CD8-positive, alpha-beta memory T cell (primary cell): ENCODE measurements at regions not wholly inside any gene's neighbourhood (a gene's known extent, or its start where the extent isn't known, plus 50 kb on each side); places are given as distances from the start of the nearest gene placed in this dataset.

Source experiments
- CTCF ChIA-PET: fragments of 350-600 bp; sonication (Branson Sonifier 250); formaldehyde crosslinking; loops from one replicate; lab custom pipeline; 2021; ENCODE audit warnings: antibody characterized with exemption; lab: Charles Lee
- POLR2A ChIA-PET: fragments of 350-600 bp; sonication (Branson Sonifier 250); formaldehyde crosslinking; loops from one replicate; lab custom pipeline; 2021; ENCODE audit warnings: antibody characterized with exemption; lab: Charles Lee
- DNase-seq, 5 donors: peaks; one replicate each; pipeline versions ENCODE4 v3.0.0 to v3.0.0-alpha.2; 2020 to 2022; ENCODE audit warnings: mixed read lengths in 1 of 5
- H3K27ac ChIP-seq: one replicate; pipeline ENCODE4 v1.7.0; 2013; ENCODE audit warnings: low read depth, mild to moderate bottlenecking, low read length, moderate library complexity
- H3K27me3 ChIP-seq: 2 replicates; pipeline ENCODE4 v1.7.0; 2013; ENCODE audit warnings: low read length, mild to moderate bottlenecking; ENCODE audit not compliant: insufficient read depth, poor library complexity, severe bottlenecking
- H3K36me3 ChIP-seq: 2 replicates; pipeline ENCODE4 v1.7.0; 2013; ENCODE audit warnings: mild to moderate bottlenecking, low read length, moderate library complexity; ENCODE audit not compliant: insufficient read depth
- H3K4me1 ChIP-seq: 2 replicates; pipeline ENCODE4 v1.7.0; 2013; ENCODE audit warnings: mild to moderate bottlenecking, low read length, moderate library complexity; ENCODE audit not compliant: insufficient read depth
- H3K4me3 ChIP-seq: 2 replicates; pipeline ENCODE4 v1.7.0; 2013; ENCODE audit warnings: mild to moderate bottlenecking, low read length
- H3K9me3 ChIP-seq: 2 replicates; pipeline ENCODE4 v1.7.0; 2013; ENCODE audit warnings: mild to moderate bottlenecking, low read length
- H3K27ac Mint-ChIP-seq, 8 donors: one replicate each; pipeline ENCODE4 v1.8.0; 2020 to 2021; ENCODE audit warnings: mixed read lengths in 8 of 8, mild to moderate bottlenecking in 6 of 8, inconsistent platforms in 3 of 8, moderate library complexity in 3 of 8
- H3K27me3 Mint-ChIP-seq, 2 donors: one replicate each; pipeline ENCODE4 v1.8.0; 2020 to 2021; ENCODE audit warnings: mixed read lengths in 2 of 2, mild to moderate bottlenecking in 1 of 2, moderate library complexity in 1 of 2
- H3K36me3 Mint-ChIP-seq, 3 donors: one replicate each; pipeline ENCODE4 v1.8.0; 2020 to 2021; ENCODE audit warnings: mixed read lengths in 3 of 3, inconsistent platforms in 1 of 3, mild to moderate bottlenecking in 1 of 3
- H3K4me1 Mint-ChIP-seq, 3 donors: one replicate each; pipeline ENCODE4 v1.8.0; 2020 to 2021; ENCODE audit warnings: mixed read lengths in 3 of 3, inconsistent platforms in 1 of 3, mild to moderate bottlenecking in 1 of 3
- H3K4me3 Mint-ChIP-seq, 7 donors: one replicate each; pipeline ENCODE4 v1.8.0; 2020 to 2021; ENCODE audit warnings: mixed read lengths in 7 of 7, mild to moderate bottlenecking in 6 of 7, moderate library complexity in 4 of 7, inconsistent platforms in 2 of 7
- H3K9me3 Mint-ChIP-seq, 5 donors: one replicate each; pipeline ENCODE4 v1.8.0; 2020 to 2022; ENCODE audit warnings: mixed read lengths in 5 of 5, mild to moderate bottlenecking in 3 of 5, moderate library complexity in 2 of 5, inconsistent platforms in 1 of 5

DNA sequence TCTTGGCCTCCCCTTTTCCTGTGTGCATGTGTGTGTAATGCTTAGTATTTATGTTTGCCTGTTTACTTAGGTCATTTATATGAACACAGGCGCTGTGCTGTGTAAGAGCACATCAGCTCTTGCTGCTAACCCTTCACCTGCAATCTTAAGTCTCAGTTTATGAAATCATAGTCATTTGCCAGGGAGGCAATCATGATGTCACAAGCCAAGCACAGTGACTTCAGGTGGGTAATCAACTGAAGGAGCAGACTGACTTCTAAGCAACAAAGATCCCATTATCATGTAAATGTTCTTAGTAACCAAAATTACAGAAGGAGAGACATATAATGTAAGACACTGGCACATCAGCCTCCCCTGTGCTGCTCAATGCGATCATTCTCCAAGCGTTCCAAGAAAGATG is 386.3 kb upstream of the MEIS1 start:
- Histone ChIP-seq H3K36me3 (no peaks in the 10 kb centered on the region), H3K27ac (no peak overlapping the region), H3K27me3 (no peaks in the 10 kb centered on the region), H3K4me3 (no peak overlapping the region), H3K9me3 (no peaks in the 10 kb centered on the region), H3K4me1 (no peaks in the 10 kb centered on the region)
- H3K9me3 Mint-ChIP-seq = no peaks in the 10 kb centered on the region
- H3K4me3 Mint-ChIP-seq = no peak overlapping the region
- peaks cover 0 to 2% of the 10 kb centered on the region in 2 donors for H3K27me3 Mint-ChIP-seq
- no peaks in the 10 kb centered on the region for H3K36me3 Mint-ChIP-seq
- ChIA-PET POLR2A (no interaction called here), CTCF (no interaction called here)
- H3K27ac Mint-ChIP-seq = no peak overlapping the region
- DNase-seq = no peak
- no peaks in the 10 kb centered on the region for H3K4me1 Mint-ChIP-seq

DNA sequence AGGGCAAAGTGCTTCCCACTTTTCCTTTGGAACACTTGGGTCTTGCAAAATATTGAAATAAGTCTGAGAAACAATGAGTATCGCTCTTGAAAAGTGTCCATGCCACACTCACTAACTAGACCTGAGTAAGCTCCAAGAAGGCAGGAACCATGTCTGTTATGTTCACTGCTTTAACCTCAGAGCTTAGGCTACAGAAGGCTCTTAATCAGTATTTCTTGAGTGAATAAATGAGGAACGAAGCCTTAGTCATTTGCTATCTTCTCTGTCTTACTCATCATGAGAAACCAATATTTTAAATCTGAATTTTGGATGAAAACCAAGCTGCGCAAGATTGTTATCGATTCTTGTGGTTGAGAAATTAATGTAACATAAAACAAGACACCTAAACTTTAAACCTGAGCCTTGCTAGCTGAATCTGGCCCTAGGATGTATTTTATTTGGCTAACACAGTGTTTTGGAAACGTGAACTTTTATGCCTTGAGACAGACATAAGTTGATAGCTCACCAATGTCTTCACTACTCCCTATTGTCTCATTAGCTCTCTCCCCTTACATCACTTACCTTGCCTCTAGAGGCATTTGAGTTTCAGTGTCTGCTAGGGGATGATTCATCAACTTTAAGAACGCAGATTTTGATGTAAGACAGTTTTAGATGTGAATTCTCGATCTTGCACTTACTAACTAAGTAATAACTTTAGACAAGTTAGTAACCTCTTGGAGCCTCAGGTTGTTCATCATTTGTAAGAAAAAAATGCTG is 392.8 kb upstream of the MEIS1 start:
- no peak overlapping the region for H3K27ac ChIP-seq
- H3K4me3 ChIP-seq = no peak overlapping the region
- POLR2A ChIA-PET = no interaction called here
- H3K36me3 ChIP-seq = no peaks in the 10 kb centered on the region
- Mint-ChIP-seq H3K4me1 (no peaks in the 10 kb centered on the region), H3K27me3 (no peaks in the 10 kb centered on the region), H3K9me3 (peaks cover 0 to 4% (median 0%) of the 10 kb centered on the region in 5 donors), H3K36me3 (no peaks in the 10 kb centered on the region), H3K4me3 (no peak overlapping the region), H3K27ac (no peak overlapping the region)
- H3K27me3 ChIP-seq = no peaks in the 10 kb centered on the region
- no peaks in the 10 kb centered on the region for H3K4me1 ChIP-seq
- CTCF ChIA-PET = no interaction called here
- no peak for DNase-seq
- no peaks in the 10 kb centered on the region for H3K9me3 ChIP-seq

DNA sequence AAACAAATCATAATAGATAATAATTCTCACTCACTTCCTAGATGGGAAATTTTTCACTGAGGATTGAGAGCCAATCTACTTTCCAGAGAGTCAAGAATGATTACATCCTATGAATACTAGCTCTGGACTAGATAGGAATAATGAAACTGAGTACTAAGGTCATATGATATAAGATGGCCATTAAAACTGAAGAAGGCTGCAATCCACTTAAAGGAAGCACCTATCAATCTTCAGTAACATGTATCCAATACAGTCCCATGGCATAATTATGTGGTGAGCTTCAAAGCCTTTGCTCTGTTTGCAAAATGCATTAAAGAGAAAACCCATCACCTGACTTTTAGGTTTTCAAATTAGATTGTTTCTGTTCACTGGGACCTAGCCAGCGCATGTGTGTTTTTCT is 398.0 kb upstream of the MEIS1 start:
- no peaks in the 10 kb centered on the region for H3K9me3 ChIP-seq
- H3K27ac ChIP-seq = no peak overlapping the region
- ChIA-PET CTCF (no interaction called here), POLR2A (no interaction called here)
- H3K36me3 ChIP-seq = no peaks in the 10 kb centered on the region
- Mint-ChIP-seq H3K27me3 (no peaks in the 10 kb centered on the region), H3K4me3 (no peak overlapping the region), H3K9me3 (peaks cover 0 to 6% (median 0%) of the 10 kb centered on the region in 5 donors), H3K27ac (no peak overlapping the region), H3K36me3 (no peaks in the 10 kb centered on the region), H3K4me1 (no peaks in the 10 kb centered on the region)
- no peak overlapping the region for H3K4me3 ChIP-seq
- no peak for DNase-seq
- no peaks in the 10 kb centered on the region for H3K27me3 ChIP-seq
- H3K4me1 ChIP-seq = no peaks in the 10 kb centered on the region

DNA sequence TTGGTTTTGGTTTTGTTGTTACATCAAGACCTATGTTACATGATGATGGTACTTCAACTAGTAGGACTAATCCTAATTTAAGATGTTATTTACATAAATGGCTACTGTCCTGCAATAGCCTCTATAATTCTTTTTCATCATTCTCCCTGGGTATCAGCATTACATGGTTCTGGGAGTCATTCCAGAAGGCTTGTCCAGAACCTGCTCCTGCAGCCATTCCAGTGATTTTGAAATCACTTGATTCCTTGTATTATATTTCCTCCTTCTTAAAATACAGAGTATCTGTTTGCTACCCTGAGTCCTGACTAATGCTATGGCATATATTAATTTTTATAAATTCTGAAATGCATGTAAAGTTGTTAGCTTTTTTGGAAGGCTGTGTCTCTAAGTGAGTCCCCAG is 400.5 kb upstream of the MEIS1 start:
- Histone ChIP-seq H3K4me3 (no peak overlapping the region), H3K4me1 (no peaks in the 10 kb centered on the region), H3K27me3 (no peaks in the 10 kb centered on the region), H3K27ac (no peak overlapping the region), H3K9me3 (no peaks in the 10 kb centered on the region), H3K36me3 (no peaks in the 10 kb centered on the region)
- ChIA-PET POLR2A (no interaction called here), CTCF (no interaction called here)
- Mint-ChIP-seq H3K27me3 (no peaks in the 10 kb centered on the region), H3K9me3 (peaks cover 0 to 6% (median 2%) of the 10 kb centered on the region in 5 donors), H3K4me3 (no peak overlapping the region), H3K36me3 (no peaks in the 10 kb centered on the region), H3K27ac (no peak overlapping the region), H3K4me1 (no peaks in the 10 kb centered on the region)
- no peak for DNase-seq

DNA sequence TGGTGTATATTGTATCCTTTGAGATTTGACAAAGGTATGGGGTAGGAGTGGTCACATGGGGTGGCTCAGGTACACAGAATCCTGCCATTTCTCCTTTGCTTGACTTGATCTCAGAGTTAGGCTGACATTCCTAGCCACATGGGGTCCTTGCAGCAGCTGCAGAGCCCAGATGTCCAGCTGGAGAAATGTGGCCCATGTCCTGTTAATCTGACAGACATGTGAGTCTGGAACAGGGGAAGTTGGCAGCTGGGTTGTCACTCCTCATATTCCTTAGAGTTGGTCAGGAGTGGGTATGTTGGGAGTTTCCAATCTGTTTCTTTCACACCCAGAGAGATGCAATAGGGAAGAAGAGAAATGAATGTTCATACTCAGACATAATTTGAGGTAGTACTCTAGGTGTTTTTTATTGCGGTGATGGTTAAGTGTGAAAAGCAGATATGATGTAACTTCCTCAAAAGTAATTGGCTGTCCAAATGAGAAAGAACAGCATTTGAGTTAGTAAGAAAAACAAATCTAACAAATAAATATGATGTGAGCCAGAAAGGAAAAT is 402.6 kb upstream of the MEIS1 start:
- no peaks in the 10 kb centered on the region for H3K36me3 ChIP-seq

DNA sequence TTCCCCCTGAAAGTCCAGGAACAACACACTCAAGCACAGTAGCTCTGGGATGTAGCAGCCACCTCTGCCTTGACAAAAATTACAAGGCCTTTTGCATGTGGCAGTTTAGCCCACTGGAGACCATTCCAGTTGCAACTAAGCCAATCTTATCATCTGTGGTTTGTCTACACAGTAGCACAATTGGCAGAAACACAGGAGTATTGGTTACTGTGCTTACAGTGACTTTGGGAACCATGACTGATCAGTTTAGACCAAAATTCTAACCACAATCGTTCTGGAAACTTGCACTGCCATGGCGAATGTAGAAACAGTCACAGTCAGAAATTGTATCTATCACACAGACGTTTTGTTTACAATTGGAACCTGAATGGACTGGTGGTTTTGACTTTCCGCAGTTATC is 403.7 kb upstream of the MEIS1 start:
- Histone ChIP-seq H3K27me3 (no peaks in the 10 kb centered on the region), H3K4me3 (no peak overlapping the region), H3K27ac (no peak overlapping the region), H3K9me3 (no peaks in the 10 kb centered on the region), H3K36me3 (no peaks in the 10 kb centered on the region), H3K4me1 (no peaks in the 10 kb centered on the region)
- Mint-ChIP-seq H3K4me3 (no peak overlapping the region), H3K27me3 (no peaks in the 10 kb centered on the region), H3K4me1 (no peaks in the 10 kb centered on the region), H3K27ac (no peak overlapping the region), H3K36me3 (no peaks in the 10 kb centered on the region), H3K9me3 (peaks cover 0 to 6% (median 3%) of the 10 kb centered on the region in 5 donors)
- ChIA-PET CTCF (no interaction called here), POLR2A (no interaction called here)
- DNase-seq = no peak

More for the DNA sequence above, 402.6 kb upstream of the MEIS1 start:
- POLR2A ChIA-PET = no interaction called here
- Histone ChIP-seq H3K9me3 (no peaks in the 10 kb centered on the region), H3K27ac (no peak overlapping the region), H3K4me1 (no peaks in the 10 kb centered on the region), H3K4me3 (no peak overlapping the region), H3K27me3 (no peaks in the 10 kb centered on the region)
- no peak for DNase-seq
- H3K4me3 Mint-ChIP-seq = no peak overlapping the region
- H3K27me3 Mint-ChIP-seq = no peaks in the 10 kb centered on the region
- CTCF ChIA-PET = no interaction called here
- H3K4me1 Mint-ChIP-seq = no peaks in the 10 kb centered on the region
- peaks cover 0 to 6% (median 4%) of the 10 kb centered on the region in 5 donors for H3K9me3 Mint-ChIP-seq
- H3K27ac Mint-ChIP-seq = no peak overlapping the region
- H3K36me3 Mint-ChIP-seq = no peaks in the 10 kb centered on the region

DNA sequence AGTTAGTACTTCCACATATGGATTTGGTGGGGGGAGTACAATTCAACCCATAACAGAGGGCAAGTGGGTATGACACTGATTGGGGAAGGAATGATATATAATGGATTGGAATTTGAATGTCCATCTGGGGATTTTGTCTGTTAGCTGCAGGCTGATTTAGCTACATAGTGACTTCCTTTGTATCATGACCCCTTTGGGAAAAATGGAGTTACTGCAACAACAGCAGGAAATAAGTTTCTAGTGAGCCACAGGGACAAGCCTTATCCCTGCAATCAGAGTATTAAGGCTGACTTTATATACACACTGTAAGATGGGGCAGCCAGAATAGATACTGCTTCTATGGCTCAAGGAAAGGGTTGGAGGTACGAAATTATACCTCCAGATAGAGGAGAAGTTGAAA is 404.4 kb upstream of the MEIS1 start:
- H3K4me1 ChIP-seq = no peaks in the 10 kb centered on the region
- no peak for DNase-seq
- H3K27ac Mint-ChIP-seq = no peak overlapping the region
- H3K4me3 Mint-ChIP-seq = no peak overlapping the region
- CTCF ChIA-PET = no interaction called here
- no peaks in the 10 kb centered on the region for H3K4me1 Mint-ChIP-seq
- H3K36me3 ChIP-seq = no peaks in the 10 kb centered on the region
- no peak overlapping the region for H3K27ac ChIP-seq
- H3K9me3 Mint-ChIP-seq = peaks cover 0 to 6% (median 4%) of the 10 kb centered on the region in 5 donors
- no peaks in the 10 kb centered on the region for H3K9me3 ChIP-seq
- H3K4me3 ChIP-seq = no peak overlapping the region
- no peaks in the 10 kb centered on the region for H3K27me3 ChIP-seq
- H3K27me3 Mint-ChIP-seq = no peaks in the 10 kb centered on the region
- no peaks in the 10 kb centered on the region for H3K36me3 Mint-ChIP-seq
- POLR2A ChIA-PET = no interaction called here

DNA sequence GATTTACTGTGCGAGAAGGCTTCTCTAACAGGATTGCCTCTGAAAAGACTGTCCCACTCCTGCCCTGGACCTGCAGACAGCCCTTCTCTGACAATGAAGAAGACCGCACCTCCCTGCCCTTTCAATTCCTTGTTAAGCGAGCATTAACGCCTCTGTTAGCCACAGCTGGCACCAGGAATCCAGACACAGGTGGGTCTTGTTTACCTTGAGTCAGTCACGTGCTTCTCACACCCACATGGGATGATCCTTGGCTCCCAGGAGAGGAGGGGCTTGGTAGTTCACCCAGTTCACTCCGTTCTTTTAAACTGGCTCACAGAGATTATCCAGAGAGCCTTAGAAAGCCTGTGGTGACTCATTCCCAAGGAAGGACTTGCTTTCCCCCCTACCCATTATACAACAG is 410.5 kb upstream of the MEIS1 start:
- ChIA-PET CTCF (interaction anchor here (1.1 kb wide), 1 partner anchor 14 kb away, joined by 3 read pairs; no protein-coding TSS in a partner anchor), POLR2A (no interaction called here)
- no peak for DNase-seq

More for the DNA sequence above, 410.5 kb upstream of the MEIS1 start:
- Mint-ChIP-seq H3K9me3 (peaks cover 0 to 4% (median 3%) of the 10 kb centered on the region in 5 donors), H3K36me3 (no peaks in the 10 kb centered on the region), H3K4me1 (no peaks in the 10 kb centered on the region), H3K27ac (no peak overlapping the region), H3K4me3 (no peak overlapping the region), H3K27me3 (no peaks in the 10 kb centered on the region)
- no peaks in the 10 kb centered on the region for H3K4me1 ChIP-seq
- H3K9me3 ChIP-seq = no peaks in the 10 kb centered on the region
- H3K27me3 ChIP-seq = no peaks in the 10 kb centered on the region
- H3K27ac ChIP-seq = no peak overlapping the region
- H3K4me3 ChIP-seq = no peak overlapping the region
- H3K36me3 ChIP-seq = no peaks in the 10 kb centered on the region
